A549 (cell line): ENCODE measurements at regions not wholly inside any gene's neighbourhood (a gene's known extent, or its start where the extent isn't known, plus 50 kb on each side); places are given as distances from the start of the nearest gene placed in this dataset.

Experiments used
- ATAC-seq, 2 experiments: fragments of 200-7000 bp in 1 of 2; fragments of >200 bp in 1 of 2; cut with Nextera tagmentation in 1 of 2; cut with Tn5 transposase in 1 of 2; 3 replicates each; pipeline versions ENCODE4 v1.8.0 to v1.9.1; 2018 to 2020; ENCODE audit warnings: mild to moderate bottlenecking in 1 of 2, moderate library complexity in 1 of 2
- CTCF ChIA-PET: fragments of 300-600 bp; sonication (Branson Sonifier 250); formaldehyde crosslinking; extraction: SDS; loops from one replicate; lab custom pipeline; 2021; ENCODE audit warnings: antibody characterized with exemption, inconsistent platforms; lab: Yijun Ruan, JAX
- POLR2A ChIA-PET: fragments of 350-600 bp; formaldehyde crosslinking; extraction: SDS; loops from one replicate; lab custom pipeline; 2021; ENCODE audit warnings: antibody characterized with exemption, inconsistent platforms; lab: Yijun Ruan, JAX
- DNase-seq, 2 experiments: peaks; one replicate each; pipeline versions ENCODE4 v3.0.0 to v3.0.0-alpha.2; 2011 to 2016; ENCODE audit warnings: low read depth in 1 of 2, low spot score in 1 of 2
- FAIRE-seq: peaks from 2 replicates; lab custom pipeline; 2011; peaks lifted over from hg19 to GRCh38; lab: Jason Lieb, UNC
- H3K27ac ChIP-seq, 2 experiments: fragments of >200 bp; sonication (Bioruptor Twin); formaldehyde crosslinking; 3 replicates each; pipeline ENCODE4 v1.5.1; 2016 to 2017
- H3K4me1 ChIP-seq: fragments of >200 bp; sonication (Bioruptor Twin); formaldehyde crosslinking; 3 replicates; pipeline ENCODE4 v1.6.1; 2016
- H3K4me2 ChIP-seq: fragments of >200 bp; sonication (Bioruptor Twin); formaldehyde crosslinking; 3 replicates; pipeline ENCODE4 v1.6.1; 2016
- H3K4me3 ChIP-seq: fragments of >200 bp; sonication (Bioruptor Twin); formaldehyde crosslinking; 3 replicates; pipeline ENCODE4 v1.5.1; 2016
- H3K9me3 ChIP-seq: fragments of >200 bp; sonication (Bioruptor Twin); formaldehyde crosslinking; 3 replicates; pipeline ENCODE4 v1.6.1; 2016
- BHLHE40 ChIP-seq: IDR thresholded peaks from 2 replicates; pipeline ENCODE4 v1.6.1; 2012; ENCODE audit warnings: low read depth, low read length, inconsistent platforms
- CBX2 ChIP-seq: fragments of 200-600 bp; sonication (generic); IDR thresholded peaks from 2 replicates; pipeline ENCODE4 v1.6.1; 2016; ENCODE audit warnings: low read depth, mild to moderate bottlenecking, borderline replicate concordance
- CBX8 ChIP-seq: fragments of 200-600 bp; sonication (generic); IDR thresholded peaks from 2 replicates; pipeline ENCODE4 v1.6.1; 2016
- CHD4 ChIP-seq: fragments of 200-600 bp; sonication (generic); IDR thresholded peaks from 2 replicates; pipeline ENCODE4 v1.6.1; 2016; ENCODE audit warnings: antibody characterized with exemption, mild to moderate bottlenecking, borderline replicate concordance
- EHF ChIP-seq: fragments of 250-450 bp; sonication (Bioruptor Pico); IDR thresholded peaks from 2 replicates; pipeline ENCODE4 v1.5.0; 2020; ENCODE audit warnings: mild to moderate bottlenecking
- EHMT2 ChIP-seq: fragments of 200-600 bp; sonication (generic); IDR thresholded peaks from 2 replicates; pipeline ENCODE4 v1.6.1; 2016; ENCODE audit warnings: antibody characterized with exemption, low read depth, mild to moderate bottlenecking, moderate library complexity
- EP300 ChIP-seq, 2 experiments: fragments of >200 bp; sonication (Bioruptor Twin); formaldehyde crosslinking; IDR thresholded peaks; 2 replicates in 1 of 2; 3 replicates in 1 of 2; pipeline ENCODE4 v1.6.1; 2016 to 2017
- ESRRA ChIP-seq: fragments of 150-350 bp; IDR thresholded peaks from 2 replicates; pipeline ENCODE4 v1.6.1; 2014; ENCODE audit warnings: mild to moderate bottlenecking, low read length, borderline replicate concordance
- FOSB ChIP-seq: fragments of 250-450 bp; sonication (Bioruptor Pico); IDR thresholded peaks from 2 replicates; pipeline ENCODE4 v1.5.0; 2020; ENCODE audit warnings: mild to moderate bottlenecking, moderate library complexity
- FOXS1 ChIP-seq: fragments of 250-450 bp; sonication (Bioruptor Pico); IDR thresholded peaks from 2 replicates; pipeline ENCODE4 v1.5.0; 2020; ENCODE audit warnings: mild to moderate bottlenecking, moderate library complexity
- HDAC2 ChIP-seq: fragments of 200-600 bp; sonication (generic); IDR thresholded peaks from 2 replicates; pipeline ENCODE4 v1.6.1; 2016
- HEYL ChIP-seq: fragments of 250-450 bp; sonication (Bioruptor Pico); IDR thresholded peaks from 2 replicates; pipeline ENCODE4 v1.8.0; 2021; ENCODE audit warnings: mild to moderate bottlenecking, moderate library complexity
- HOXA7 ChIP-seq: fragments of 250-450 bp; sonication (Bioruptor Pico); IDR thresholded peaks from 2 replicates; pipeline ENCODE4 v1.5.0; 2020; ENCODE audit warnings: mild to moderate bottlenecking, moderate library complexity
- HOXB13 ChIP-seq: fragments of 250-450 bp; sonication (Bioruptor Pico); IDR thresholded peaks from 2 replicates; pipeline ENCODE4 v1.5.0; 2020; ENCODE audit warnings: low read depth, mild to moderate bottlenecking, moderate library complexity
- JUN ChIP-seq, 2 experiments: fragments of >200 bp; sonication (Bioruptor Twin); formaldehyde crosslinking; IDR thresholded peaks; 2 replicates in 1 of 2; 3 replicates in 1 of 2; pipeline ENCODE4 v1.6.1; 2016 to 2017
- JUNB ChIP-seq: fragments of >200 bp; sonication (Bioruptor Twin); formaldehyde crosslinking; IDR thresholded peaks from 2 replicates; pipeline ENCODE4 v1.6.1; 2016
- MAFK ChIP-seq: fragments of 450-650 bp; IDR thresholded peaks from 2 replicates; pipeline ENCODE4 v1.6.1; 2014; ENCODE audit not compliant: partially characterized antibody
- MYC ChIP-seq: IDR thresholded peaks from 2 replicates; pipeline ENCODE4 v1.6.1; 2012; ENCODE audit warnings: mild to moderate bottlenecking, inconsistent platforms, low read length, improper control_type of control experiment, borderline replicate concordance
- RAD21 ChIP-seq, 2 experiments: fragments of >200 bp in 1 of 2; sonication (Bioruptor Twin) in 1 of 2; formaldehyde crosslinking in 1 of 2; IDR thresholded peaks in 1 of 2; conservative IDR thresholded peaks in 1 of 2; 2 replicates in 1 of 2; 3 replicates in 1 of 2; pipeline ENCODE4 v1.6.1; 2012 to 2018; ENCODE audit warnings: inconsistent platforms in 1 of 2
- RARB ChIP-seq: fragments of 250-450 bp; sonication (Bioruptor Pico); IDR thresholded peaks from 2 replicates; pipeline ENCODE4 v1.8.0; 2021; ENCODE audit warnings: mild to moderate bottlenecking, moderate library complexity
- TP53 ChIP-seq: fragments of 250-450 bp; sonication (Bioruptor Pico); IDR thresholded peaks from 2 replicates; pipeline ENCODE4 v1.5.0; 2021; ENCODE audit warnings: mild to moderate bottlenecking, moderate library complexity
- ZC3H11A ChIP-seq: fragments of 450-650 bp; IDR thresholded peaks from 2 replicates; pipeline ENCODE4 v1.6.1; 2014; ENCODE audit warnings: antibody characterized with exemption, mild to moderate bottlenecking
- WGBS: methylation state at CpG from one replicate; pipeline ENCODE4 v1.1.6; 2017; ENCODE audit errors: missing lambda C conversion rate; 5-methylcytosine and 5-hydroxymethylcytosine counted together
- TF ChIP-seq, protein P1 (sequence below): fragments of >200 bp; sonication (Bioruptor Twin); formaldehyde crosslinking; IDR thresholded peaks from 2 replicates; pipeline ENCODE4 v1.6.1; 2016
- TF ChIP-seq, protein P2 (sequence below): fragments of 150-350 bp; IDR thresholded peaks from 2 replicates; pipeline ENCODE4 v1.6.1; 2014; ENCODE audit warnings: low read depth, mild to moderate bottlenecking, low read length
- TF ChIP-seq, protein P3 (sequence below): fragments of 450-650 bp; IDR thresholded peaks from 2 replicates; pipeline ENCODE4 v1.6.1; 2014; ENCODE audit warnings: antibody characterized with exemption
- TF ChIP-seq, protein P4 (sequence below): IDR thresholded peaks from 2 replicates; pipeline ENCODE4 v1.6.1; 2012
- TF ChIP-seq, protein P5 (sequence below): IDR thresholded peaks from 2 replicates; pipeline ENCODE4 v1.6.1; 2012

DNA sequence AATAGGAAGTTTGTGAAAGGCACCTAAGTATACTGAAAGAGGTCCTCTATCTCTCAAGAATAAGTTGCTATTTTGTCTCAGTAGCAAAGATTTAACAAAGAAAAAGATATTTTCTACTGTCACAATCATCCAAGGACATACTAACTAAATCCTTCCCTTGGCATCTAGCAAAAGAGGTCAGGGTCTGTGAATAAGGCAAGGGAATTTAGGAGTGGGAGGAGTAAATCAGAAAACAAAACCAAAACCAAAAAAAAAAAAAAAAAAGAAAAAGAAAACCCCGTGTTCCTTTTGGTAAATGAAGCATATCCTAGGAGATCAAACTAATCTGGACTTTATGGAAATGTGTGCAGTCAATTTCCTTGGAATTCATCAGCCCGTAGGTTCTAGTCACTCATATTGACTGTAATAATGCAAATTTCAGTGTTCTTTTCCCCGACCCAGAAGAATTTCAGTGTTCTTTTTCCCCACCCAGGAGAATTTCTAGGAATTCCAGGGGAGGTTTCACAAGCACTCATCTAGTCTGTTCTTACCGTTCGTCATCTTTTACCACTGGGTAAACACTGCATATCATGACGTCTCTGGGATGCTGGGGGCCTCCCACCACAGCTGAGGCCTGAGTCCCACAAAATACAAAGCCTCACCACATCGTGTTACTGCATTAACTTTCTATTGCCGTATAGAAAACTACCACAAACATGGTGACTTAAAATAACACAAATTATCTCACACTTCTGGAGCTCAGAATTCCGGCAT, 113.8 kb upstream of the CCDC54 start:
- FAIRE-seq (no peak), DNase-seq (no peak)
- POLR2A ChIA-PET: no interaction called here
- Histone ChIP-seq H3K4me1 (no peaks in the 10 kb centered on the region), H3K27ac (no peak overlapping the region)
- TF ChIP-seq, protein P1, sequence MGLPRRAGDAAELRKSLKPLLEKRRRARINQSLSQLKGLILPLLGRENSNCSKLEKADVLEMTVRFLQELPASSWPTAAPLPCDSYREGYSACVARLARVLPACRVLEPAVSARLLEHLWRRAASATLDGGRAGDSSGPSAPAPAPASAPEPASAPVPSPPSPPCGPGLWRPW: no peak
- TF ChIP-seq, protein P2, sequence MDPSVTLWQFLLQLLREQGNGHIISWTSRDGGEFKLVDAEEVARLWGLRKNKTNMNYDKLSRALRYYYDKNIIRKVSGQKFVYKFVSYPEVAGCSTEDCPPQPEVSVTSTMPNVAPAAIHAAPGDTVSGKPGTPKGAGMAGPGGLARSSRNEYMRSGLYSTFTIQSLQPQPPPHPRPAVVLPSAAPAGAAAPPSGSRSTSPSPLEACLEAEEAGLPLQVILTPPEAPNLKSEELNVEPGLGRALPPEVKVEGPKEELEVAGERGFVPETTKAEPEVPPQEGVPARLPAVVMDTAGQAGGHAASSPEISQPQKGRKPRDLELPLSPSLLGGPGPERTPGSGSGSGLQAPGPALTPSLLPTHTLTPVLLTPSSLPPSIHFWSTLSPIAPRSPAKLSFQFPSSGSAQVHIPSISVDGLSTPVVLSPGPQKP: no peak
- TF ChIP-seq RAD21 (conservative IDR thresholded peaks at IDR 0.05 in 1 of 2, IDR thresholded peaks at IDR 0.05 in 1 of 2) (no peak), EHMT2 (no peak), TP53 (CRISPR knock-in tag) (no peak), HOXA7 (no peak), FOXS1 (CRISPR knock-in tag) (no peak), FOSB (no peak), HDAC2 (no peak), CBX8 (no peak), HOXB13 (CRISPR knock-in tag) (no peak), ESRRA (no peak), CHD4 (no peak), HEYL (CRISPR knock-in tag) (no peak), RARB (CRISPR knock-in tag) (no peak), BHLHE40 (no peak)
- TF ChIP-seq, protein P3, sequence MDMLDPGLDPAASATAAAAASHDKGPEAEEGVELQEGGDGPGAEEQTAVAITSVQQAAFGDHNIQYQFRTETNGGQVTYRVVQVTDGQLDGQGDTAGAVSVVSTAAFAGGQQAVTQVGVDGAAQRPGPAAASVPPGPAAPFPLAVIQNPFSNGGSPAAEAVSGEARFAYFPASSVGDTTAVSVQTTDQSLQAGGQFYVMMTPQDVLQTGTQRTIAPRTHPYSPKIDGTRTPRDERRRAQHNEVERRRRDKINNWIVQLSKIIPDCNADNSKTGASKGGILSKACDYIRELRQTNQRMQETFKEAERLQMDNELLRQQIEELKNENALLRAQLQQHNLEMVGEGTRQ: no peak
- TF ChIP-seq, protein P4, sequence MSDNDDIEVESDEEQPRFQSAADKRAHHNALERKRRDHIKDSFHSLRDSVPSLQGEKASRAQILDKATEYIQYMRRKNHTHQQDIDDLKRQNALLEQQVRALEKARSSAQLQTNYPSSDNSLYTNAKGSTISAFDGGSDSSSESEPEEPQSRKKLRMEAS: no peak
- TF ChIP-seq, protein P5, sequence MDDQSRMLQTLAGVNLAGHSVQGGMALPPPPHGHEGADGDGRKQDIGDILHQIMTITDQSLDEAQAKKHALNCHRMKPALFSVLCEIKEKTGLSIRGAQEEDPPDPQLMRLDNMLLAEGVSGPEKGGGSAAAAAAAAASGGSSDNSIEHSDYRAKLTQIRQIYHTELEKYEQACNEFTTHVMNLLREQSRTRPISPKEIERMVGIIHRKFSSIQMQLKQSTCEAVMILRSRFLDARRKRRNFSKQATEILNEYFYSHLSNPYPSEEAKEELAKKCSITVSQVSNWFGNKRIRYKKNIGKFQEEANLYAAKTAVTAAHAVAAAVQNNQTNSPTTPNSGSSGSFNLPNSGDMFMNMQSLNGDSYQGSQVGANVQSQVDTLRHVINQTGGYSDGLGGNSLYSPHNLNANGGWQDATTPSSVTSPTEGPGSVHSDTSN: no peak
- TF ChIP-seq, all 56 proteins: peak for 0
- no peaks in the 10 kb centered on the region for H3K9me3 ChIP-seq
- CTCF ChIA-PET: interaction anchor here (1.4 to 2.4 kb wide), 2 partner anchors 8 to 158 kb away, joined by 4 to 16 read pairs; no protein-coding TSS in a partner anchor
- ATAC-seq: no peak
- WGBS: 75% methylated on average over 9 of the region's 9 CpGs
- no peak overlapping the region for H3K4me3 ChIP-seq
- no peak overlapping the region for H3K4me2 ChIP-seq

DNA sequence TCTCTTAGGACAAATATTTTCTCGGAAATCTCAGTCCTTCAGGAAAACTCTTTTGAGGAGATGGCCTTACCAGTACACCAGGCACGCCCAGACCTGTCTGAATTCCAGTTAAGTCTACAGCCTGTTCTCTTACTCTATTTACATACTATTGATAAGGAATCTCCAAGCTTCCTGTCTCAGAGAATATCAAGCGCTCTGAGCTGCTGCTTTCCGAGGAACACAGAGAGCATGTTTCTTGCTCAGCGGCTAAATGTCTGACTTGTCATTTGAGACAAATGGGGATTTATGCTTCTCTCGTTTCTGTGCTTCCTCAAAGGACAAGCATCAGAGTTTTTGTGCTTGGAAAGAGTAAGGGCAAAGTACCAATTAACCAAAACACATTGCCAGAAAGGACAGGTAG, 112.4 kb upstream of the CCDC54 start:
- Histone ChIP-seq H3K4me3 (no peak overlapping the region), H3K27ac (no peak overlapping the region), H3K9me3 (no peaks in the 10 kb centered on the region), H3K4me1 (no peaks in the 10 kb centered on the region), H3K4me2 (no peak overlapping the region)
- ChIA-PET CTCF (no interaction called here), POLR2A (no interaction called here)
- FAIRE-seq (no peak), DNase-seq (no peak), ATAC-seq (no peak)
- 68% methylated on average over 6 of the region's 6 CpGs for WGBS
- no peak for TF ChIP-seq EP300 (IDR thresholded peaks at IDR 0.05)
- TF ChIP-seq CBX2: no peak
- no peak for TF ChIP-seq MAFK
- TF ChIP-seq HDAC2: no peak
- no peak for TF ChIP-seq MYC
- TF ChIP-seq RAD21 (conservative IDR thresholded peaks at IDR 0.05 in 1 of 2, IDR thresholded peaks at IDR 0.05 in 1 of 2): no peak
- TF ChIP-seq, protein P2: no peak
- TF ChIP-seq JUN (IDR thresholded peaks at IDR 0.05): no peak
- no peak for TF ChIP-seq ZC3H11A
- TF ChIP-seq EHF (CRISPR knock-in tag): no peak
- no peak for TF ChIP-seq BHLHE40
- TF ChIP-seq JUNB: no peak
- TF ChIP-seq FOXS1 (CRISPR knock-in tag): no peak
